ENCODE measurements at regions not wholly inside any gene's neighbourhood (a gene's known extent, or its start where the extent isn't known, plus 50 kb on each side); places are given as distances from the start of the nearest gene placed in this dataset.

GRCh38 chr6:40039042-40039441 is 104.8 kb upstream of the MOCS1 start:
- Mint-ChIP-seq H3K27me3 (ENCODE audit: unreplicated experiment) (no peaks in the 10 kb centered on the region), H3K27ac (ENCODE audit: unreplicated experiment) (no peak overlapping the region), H3K4me3 (ENCODE audit: low read depth, unreplicated experiment) (no peak overlapping the region), H3K4me1 (ENCODE audit: low read depth, unreplicated experiment) (no peaks in the 10 kb centered on the region), H3K9me3 (ENCODE audit: low read depth, unreplicated experiment) (peaks cover 16% of the 10 kb centered on the region), H3K36me3 (ENCODE audit: insufficient read depth, unreplicated experiment) (no peaks in the 10 kb centered on the region)
- no peak for TF ChIP-seq CTCF (IDR thresholded peaks at IDR 0.05; ENCODE audit: unreplicated experiment)
- no peak for DNase-seq
- CTCF ChIA-PET, result no interaction called here
- BruUV-seq (replicated peaks), result no TSS peak
- intact Hi-C loops (cut with micrococcal nuclease; ENCODE audit: unreplicated experiment), result no loop called here

GRCh38 chr6:40038626-40039025 is 104.4 kb upstream of the MOCS1 start:
- intact Hi-C loops (cut with micrococcal nuclease; ENCODE audit: unreplicated experiment), result no loop called here
- Mint-ChIP-seq H3K27ac (ENCODE audit: unreplicated experiment) (no peak overlapping the region), H3K27me3 (ENCODE audit: unreplicated experiment) (no peaks in the 10 kb centered on the region), H3K4me3 (ENCODE audit: low read depth, unreplicated experiment) (no peak overlapping the region), H3K36me3 (ENCODE audit: insufficient read depth, unreplicated experiment) (no peaks in the 10 kb centered on the region), H3K9me3 (ENCODE audit: low read depth, unreplicated experiment) (peaks cover 13% of the 10 kb centered on the region), H3K4me1 (ENCODE audit: low read depth, unreplicated experiment) (no peaks in the 10 kb centered on the region)
- DNase-seq, result no peak
- CTCF ChIA-PET, result no interaction called here
- BruUV-seq (replicated peaks), result no TSS peak
- TF ChIP-seq CTCF (IDR thresholded peaks at IDR 0.05; ENCODE audit: unreplicated experiment), result no peak

GRCh38 chr6:40037271-40037670 is 103.0 kb upstream of the MOCS1 start:
- intact Hi-C loops (cut with micrococcal nuclease; ENCODE audit: unreplicated experiment), result no loop called here
- no peaks in the 10 kb centered on the region for H3K4me1 Mint-ChIP-seq (ENCODE audit: low read depth, unreplicated experiment)
- H3K36me3 Mint-ChIP-seq (ENCODE audit: insufficient read depth, unreplicated experiment), result no peaks in the 10 kb centered on the region
- H3K27me3 Mint-ChIP-seq (ENCODE audit: unreplicated experiment), result no peaks in the 10 kb centered on the region
- H3K27ac Mint-ChIP-seq (ENCODE audit: unreplicated experiment), result no peak overlapping the region
- CTCF ChIA-PET, result no interaction called here
- TF ChIP-seq CTCF (IDR thresholded peaks at IDR 0.05; ENCODE audit: unreplicated experiment), result no peak
- H3K4me3 Mint-ChIP-seq (ENCODE audit: low read depth, unreplicated experiment), result no peak overlapping the region
- no peak for DNase-seq
- BruUV-seq (replicated peaks), result no TSS peak
- H3K9me3 Mint-ChIP-seq (ENCODE audit: low read depth, unreplicated experiment), result peaks cover 8% of the 10 kb centered on the region

- Mint-ChIP-seq H3K27ac (ENCODE audit: unreplicated experiment) (no peak overlapping the region), H3K36me3 (ENCODE audit: insufficient read depth, unreplicated experiment) (no peaks in the 10 kb centered on the region), H3K4me3 (ENCODE audit: low read depth, unreplicated experiment) (no peak overlapping the region), H3K9me3 (ENCODE audit: low read depth, unreplicated experiment) (peaks cover 10% of the 10 kb centered on the region), H3K27me3 (ENCODE audit: unreplicated experiment) (no peaks in the 10 kb centered on the region), H3K4me1 (ENCODE audit: low read depth, unreplicated experiment) (no peaks in the 10 kb centered on the region)
- DNase-seq, result no peak
- CTCF ChIA-PET, result interaction anchor here (0.6 kb wide), 1 partner anchor 294 kb away, joined by 3 read pairs; no protein-coding TSS in a partner anchor
- BruUV-seq (replicated peaks), result no TSS peak
- intact Hi-C loops (cut with micrococcal nuclease; ENCODE audit: unreplicated experiment), result no loop called here
- TF ChIP-seq CTCF (IDR thresholded peaks at IDR 0.05; ENCODE audit: unreplicated experiment), result no peak
Measured at GRCh38 chr6:40036186-40036585, 101.9 kb upstream of the MOCS1 start.

GRCh38 chr6:40028449-40028848 is 94.2 kb upstream of the MOCS1 start:
- Mint-ChIP-seq H3K4me3 (ENCODE audit: low read depth, unreplicated experiment) (no peak overlapping the region), H3K36me3 (ENCODE audit: insufficient read depth, unreplicated experiment) (no peaks in the 10 kb centered on the region), H3K4me1 (ENCODE audit: low read depth, unreplicated experiment) (no peaks in the 10 kb centered on the region), H3K27me3 (ENCODE audit: unreplicated experiment) (no peaks in the 10 kb centered on the region), H3K9me3 (ENCODE audit: low read depth, unreplicated experiment) (peaks cover 12% of the 10 kb centered on the region), H3K27ac (ENCODE audit: unreplicated experiment) (no peak overlapping the region)
- intact Hi-C loops (cut with micrococcal nuclease; ENCODE audit: unreplicated experiment), result no loop called here
- no peak for DNase-seq
- CTCF ChIA-PET, result no interaction called here
- BruUV-seq (replicated peaks), result no TSS peak
- TF ChIP-seq CTCF (IDR thresholded peaks at IDR 0.05; ENCODE audit: unreplicated experiment), result no peak
